IMR-90 (cell line): ENCODE measurements at regions not wholly inside any gene's neighbourhood (a gene's known extent, or its start where the extent isn't known, plus 50 kb on each side); places are given as distances from the start of the nearest gene placed in this dataset.

Source experiments
- ATAC-seq: fragments of 200-7000 bp; cut with Tn5 transposase; 2 replicates; pipeline ENCODE4 v1.9.1; 2020; ENCODE audit warnings: low read depth, mild to moderate bottlenecking, moderate library complexity
- BruUV-seq: library from RNA; stranded (reverse); fragments of 400-500 nt; replicated peaks from 2 replicates; lab custom pipeline; 2021; lab: Mats Ljungman, UMichigan
- CTCF ChIA-PET: fragments of 300-600 bp; formaldehyde crosslinking; extraction: SDS; loops from one replicate; lab custom pipeline; 2021; ENCODE audit warnings: antibody characterized with exemption; lab: Yijun Ruan, JAX
- POLR2A ChIA-PET: fragments of 300-600 bp; sonication (Branson Sonifier 250); formaldehyde crosslinking; loops from one replicate; lab custom pipeline; 2022; ENCODE audit warnings: antibody characterized with exemption; ENCODE audit not compliant: unreplicated experiment; lab: Charles Lee
- DNase-seq: peaks from one replicate; pipeline ENCODE4 v3.0.0; 2013
- H2AFZ ChIP-seq: replicated peaks from 2 replicates; pipeline ENCODE3; 2013; ENCODE audit warnings: low read length, mild to moderate bottlenecking; ENCODE audit not compliant: poor library complexity
- H2AK5ac ChIP-seq: 2 replicates; pipeline ENCODE4 v1.6.1; 2013; ENCODE audit warnings: low read depth, low read length, inconsistent platforms
- H2AK9ac ChIP-seq: replicated peaks from 2 replicates; pipeline ENCODE3; 2013; ENCODE audit warnings: mild to moderate bottlenecking, low read depth, low read length, moderate library complexity; ENCODE audit not compliant: poor library complexity
- H2BK120ac ChIP-seq: 2 replicates; pipeline ENCODE4 v1.6.1; 2013; ENCODE audit warnings: low read depth, low read length, inconsistent platforms
- H2BK15ac ChIP-seq: 3 replicates; pipeline ENCODE4 v1.6.1; 2013; ENCODE audit warnings: low read depth, low read length, inconsistent platforms
- H2BK20ac ChIP-seq: 2 replicates; pipeline ENCODE4 v1.6.1; 2013; ENCODE audit warnings: low read depth, mild to moderate bottlenecking, inconsistent platforms, low read length, moderate library complexity
- H2BK5ac ChIP-seq: 2 replicates; pipeline ENCODE4 v1.6.1; 2013; ENCODE audit warnings: mild to moderate bottlenecking, low read depth, low read length, inconsistent platforms; ENCODE audit not compliant: poor library complexity, severe bottlenecking
- H3K14ac ChIP-seq: replicated peaks from 2 replicates; pipeline ENCODE4 v1.6.1; 2013; ENCODE audit warnings: low read depth, low read length, inconsistent platforms
- H3K18ac ChIP-seq: 2 replicates; pipeline ENCODE4 v1.6.1; 2013; ENCODE audit warnings: low read depth, low read length, control low read depth
- H3K23ac ChIP-seq: 2 replicates; pipeline ENCODE4 v1.6.1; 2013; ENCODE audit warnings: low read depth, low read length, inconsistent platforms
- H3K27ac ChIP-seq: 2 replicates; pipeline ENCODE4 v1.5.1; 2013; ENCODE audit warnings: mild to moderate bottlenecking, control low read depth, low read length; ENCODE audit not compliant: insufficient read depth
- H3K27me3 ChIP-seq: 2 replicates; pipeline ENCODE4 v1.6.1; 2013; ENCODE audit warnings: low read length; ENCODE audit not compliant: control insufficient read depth, insufficient read depth
- H3K36me3 ChIP-seq: 2 replicates; pipeline ENCODE4 v1.6.1; 2013; ENCODE audit warnings: low read length, mixed read lengths; ENCODE audit not compliant: control insufficient read depth, insufficient read depth
- H3K4ac ChIP-seq: 2 replicates; pipeline ENCODE4 v1.6.1; 2013; ENCODE audit warnings: low read depth, low read length, inconsistent platforms
- H3K4me1 ChIP-seq: 2 replicates; pipeline ENCODE4 v1.6.1; 2013; ENCODE audit warnings: low read length, mixed read lengths; ENCODE audit not compliant: control insufficient read depth, insufficient read depth
- H3K4me2 ChIP-seq: 2 replicates; pipeline ENCODE4 v1.6.1; 2013; ENCODE audit warnings: low read depth, mild to moderate bottlenecking, control low read depth, low read length, moderate library complexity
- H3K4me3 ChIP-seq: 2 replicates; pipeline ENCODE4 v1.5.1; 2013; ENCODE audit warnings: low read depth, mild to moderate bottlenecking, control low read depth, low read length, moderate library complexity; ENCODE audit not compliant: insufficient read depth
- H3K56ac ChIP-seq: 2 replicates; pipeline ENCODE4 v1.6.1; 2013; ENCODE audit warnings: low read length, inconsistent platforms; ENCODE audit not compliant: insufficient read depth; ENCODE audit errors: extremely low read depth
- H3K79me1 ChIP-seq, 2 experiments: 2 replicates each; pipeline ENCODE4 v1.6.1; 2013; ENCODE audit warnings: low read length in 2 of 2, inconsistent platforms in 1 of 2, low read depth in 1 of 2
- H3K9ac ChIP-seq: 2 replicates; pipeline ENCODE4 v1.6.1; 2013; ENCODE audit warnings: low read depth, low read length, control low read depth
- H3K9me1 ChIP-seq: 2 replicates; pipeline ENCODE4 v1.6.1; 2013; ENCODE audit warnings: low read length, inconsistent platforms; ENCODE audit not compliant: insufficient read depth
- H3K9me3 ChIP-seq: 2 replicates; pipeline ENCODE4 v1.6.1; 2013; ENCODE audit warnings: low read length; ENCODE audit not compliant: control insufficient read depth, insufficient read depth
- H4K20me1 ChIP-seq: 2 replicates; pipeline ENCODE4 v1.6.1; 2013; ENCODE audit warnings: low read length, inconsistent platforms; ENCODE audit not compliant: insufficient read depth
- H4K5ac ChIP-seq: 2 replicates; pipeline ENCODE4 v1.6.1; 2013; ENCODE audit warnings: mild to moderate bottlenecking, low read depth, low read length, control low read depth
- H4K8ac ChIP-seq, 2 experiments: 2 replicates each; pipeline ENCODE4 v1.6.1; 2013; ENCODE audit warnings: low read depth in 2 of 2, low read length in 2 of 2, control low read depth in 1 of 2, inconsistent platforms in 1 of 2
- H4K91ac ChIP-seq: 2 replicates; pipeline ENCODE4 v1.6.1; 2013; ENCODE audit warnings: low read depth, low read length, inconsistent platforms; ENCODE audit not compliant: insufficient read depth
- MAFK ChIP-seq: IDR thresholded peaks from 2 replicates; pipeline ENCODE4 v1.6.1; 2012; ENCODE audit warnings: low read depth, low read length, improper control_type of control experiment
- RAD21 ChIP-seq: IDR thresholded peaks from 2 replicates; pipeline ENCODE4 v1.6.1; 2012; ENCODE audit warnings: low read length, improper control_type of control experiment
- WGBS, 2 experiments: methylation state at CpG; one replicate each; pipeline versions ENCODE4 v1.1.5 to v1.1.7; 2013; ENCODE audit warnings: missing lambda C conversion rate in 2 of 2; ENCODE audit not compliant: insufficient read length in 1 of 2; ENCODE audit errors: extremely low coverage in 2 of 2; 5-methylcytosine and 5-hydroxymethylcytosine counted together
- dilution Hi-C: fragments of 300-500 bp; cut with HindIII; formaldehyde crosslinking; loops from one replicate; pipeline ENCODE4 v1.14.3; 2018; ENCODE audit warnings: low sequenced_read_pairs; ENCODE audit not compliant: unreplicated experiment
- in situ Hi-C: fragments of 300-500 bp; cut with MboI; formaldehyde crosslinking; loops from 3 replicates; pipeline ENCODE4 v1.14.3; 2019; ENCODE audit warnings: low sequenced_read_pairs, inconsistent platforms, mixed read lengths
- intact Hi-C: fragments of 100-400 bp; cut with micrococcal nuclease; formaldehyde crosslinking; loops from 2 replicates; pipeline ENCODE4 v1.10.0; 2022
- TF ChIP-seq, protein P1 (sequence below): fragments of 150-350 bp; IDR thresholded peaks from 2 replicates; pipeline ENCODE4 v1.6.1; 2017; ENCODE audit warnings: mild to moderate bottlenecking, antibody characterized with exemption, low read length, low read depth

DNA sequence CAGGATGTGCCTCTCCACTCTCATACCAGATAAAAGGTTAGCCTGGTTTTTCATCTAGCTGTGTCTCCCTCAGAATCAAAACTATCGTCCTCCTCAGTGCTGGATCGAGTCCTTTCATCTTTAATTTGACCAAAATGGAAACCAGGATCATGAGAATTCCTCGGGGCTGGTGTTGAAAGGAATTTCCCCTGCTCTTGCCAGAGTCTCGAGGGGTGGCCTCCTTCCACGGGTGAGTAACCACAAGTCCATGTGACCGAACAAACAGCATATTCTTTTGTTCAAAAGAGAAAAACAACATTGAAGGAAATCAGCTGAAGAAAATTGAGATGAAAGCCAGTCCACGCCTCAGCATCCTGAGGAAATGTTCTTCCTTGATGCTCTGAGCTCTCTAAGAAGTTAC, 165.9 kb upstream of the CDYL start:
- Histone ChIP-seq H2BK120ac (peak overlapping the region; percentile 50), H3K79me1 (no peaks in the 10 kb centered on the region), H3K4me3 (no peak overlapping the region), H3K18ac (no peak overlapping the region), H4K91ac (peak overlapping the region; percentile 29; the same call in 1 of the 2 replicates), H4K5ac (no peak overlapping the region), H3K14ac (no peak overlapping the region), H4K8ac (peak overlapping the region in 1 of 2 experiments; percentile 41; a peak in 2 of 4 replicates), H3K9ac (no peak overlapping the region), H3K23ac (no peak overlapping the region), H2BK20ac (0 out of 2 replicates have a peak overlapping the region, but pooled peaks have one; percentile 21), H3K9me3 (no peaks in the 10 kb centered on the region), H2AK9ac (no peak overlapping the region), H3K27me3 (no peaks in the 10 kb centered on the region), H3K27ac (no peak overlapping the region), H2AK5ac (peak overlapping the region; percentile 65; the same call in 1 of the 2 replicates), H2AFZ (no peak overlapping the region), H3K56ac (no peak overlapping the region), H2BK15ac (peak overlapping the region; percentile 43), H3K9me1 (peaks cover 11% of the 10 kb centered on the region; the same call in 1 of the 2 replicates), H4K20me1 (no peaks in the 10 kb centered on the region), H3K4me1 (peaks cover 12% of the 10 kb centered on the region), H3K4ac (peak overlapping the region; percentile 31; the same call in 1 of the 2 replicates), H3K36me3 (no peaks in the 10 kb centered on the region), H2BK5ac (no peak overlapping the region), H3K4me2 (no peak overlapping the region)
- peak; percentile 21 for ATAC-seq
- dilution Hi-C loops = no loop called here
- in situ Hi-C loops = no loop called here
- ChIA-PET CTCF (no interaction called here), POLR2A (no interaction called here)
- peak; percentile 77 for DNase-seq
- BruUV-seq = no TSS peak
- TF ChIP-seq MAFK (no peak), RAD21 (no peak)
- TF ChIP-seq, protein P1, sequence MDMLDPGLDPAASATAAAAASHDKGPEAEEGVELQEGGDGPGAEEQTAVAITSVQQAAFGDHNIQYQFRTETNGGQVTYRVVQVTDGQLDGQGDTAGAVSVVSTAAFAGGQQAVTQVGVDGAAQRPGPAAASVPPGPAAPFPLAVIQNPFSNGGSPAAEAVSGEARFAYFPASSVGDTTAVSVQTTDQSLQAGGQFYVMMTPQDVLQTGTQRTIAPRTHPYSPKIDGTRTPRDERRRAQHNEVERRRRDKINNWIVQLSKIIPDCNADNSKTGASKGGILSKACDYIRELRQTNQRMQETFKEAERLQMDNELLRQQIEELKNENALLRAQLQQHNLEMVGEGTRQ = peak; percentile 42; the same call in 1 of the 2 replicates
- WGBS, 2 experiments = no CpG with 5 or more reads among the region's 7 CpGs
- intact Hi-C loops = no loop called here
